PC-3 (cell line): ENCODE measurements at regions not wholly inside any gene's neighbourhood (a gene's known extent, or its start where the extent isn't known, plus 50 kb on each side); places are given as distances from the start of the nearest gene placed in this dataset.

ENCODE experiments used
- ATAC-seq: fragments of 200-7000 bp; cut with Tn5 transposase; 2 replicates; pipeline ENCODE4 v1.9.1; 2020; ENCODE audit warnings: mild to moderate bottlenecking, moderate library complexity
- BruUV-seq: library from RNA; stranded (reverse); fragments of 400-500 nt; replicated peaks from 2 replicates; lab custom pipeline; 2021; lab: Mats Ljungman, UMichigan
- CTCF ChIA-PET: fragments of 300-600 bp; sonication (Branson Sonifier 250); formaldehyde crosslinking; loops from one replicate; lab custom pipeline; 2022; ENCODE audit warnings: antibody characterized with exemption; lab: Charles Lee
- POLR2A ChIA-PET: fragments of 300-600 bp; sonication (Branson Sonifier 250); formaldehyde crosslinking; loops from one replicate; lab custom pipeline; 2022; ENCODE audit warnings: antibody characterized with exemption; ENCODE audit not compliant: unreplicated experiment; lab: Charles Lee
- DNase-seq: peaks from one replicate; pipeline ENCODE4 v3.0.0-alpha.2; 2015
- H2AFZ ChIP-seq: fragments of 300-600 bp; sonication (generic); 2 replicates; pipeline ENCODE4 v1.6.0; 2016; ENCODE audit warnings: antibody characterized with exemption, low read length
- H3F3A ChIP-seq: fragments of 300-600 bp; sonication (generic); one replicate; pipeline ENCODE4 v1.6.0; 2017; ENCODE audit warnings: antibody characterized with exemption, low read length, control low read depth, mild to moderate bottlenecking; ENCODE audit not compliant: unreplicated experiment
- H3K27ac ChIP-seq: fragments of 300-600 bp; sonication (generic); 2 replicates; pipeline ENCODE4 v1.5.1; 2016; ENCODE audit warnings: mild to moderate bottlenecking, low read length
- H3K27me3 ChIP-seq: fragments of 300-600 bp; sonication (generic); 2 replicates; pipeline ENCODE4 v1.6.1; 2016; ENCODE audit warnings: low read length, mixed read lengths
- H3K36me3 ChIP-seq: fragments of 300-600 bp; sonication (generic); 2 replicates; pipeline ENCODE4 v1.6.1; 2016; ENCODE audit warnings: low read depth, mixed run types, low read length, mixed read lengths
- H3K4me1 ChIP-seq: fragments of 300-600 bp; sonication (generic); 2 replicates; pipeline ENCODE4 v1.5.1; 2016; ENCODE audit warnings: low read length; ENCODE audit not compliant: insufficient read depth
- H3K4me2 ChIP-seq: fragments of 300-600 bp; sonication (generic); 2 replicates; pipeline ENCODE4 v1.6.0; 2016; ENCODE audit warnings: low read length
- H3K4me3 ChIP-seq: fragments of 300-600 bp; sonication (generic); 2 replicates; pipeline ENCODE4 v1.5.1; 2016; ENCODE audit warnings: mild to moderate bottlenecking, low read length, mixed read lengths
- H3K79me2 ChIP-seq: fragments of 300-600 bp; sonication (generic); 2 replicates; pipeline ENCODE4 v1.6.1; 2017; ENCODE audit warnings: low read length, mixed read lengths
- H3K9ac ChIP-seq: fragments of 300-600 bp; sonication (generic); 2 replicates; pipeline ENCODE4 v1.6.0; 2016; ENCODE audit warnings: mild to moderate bottlenecking, low read length
- H3K9me2 ChIP-seq: fragments of 300-600 bp; sonication (generic); replicated peaks from 2 replicates; pipeline ENCODE4 v1.6.1; 2016; ENCODE audit warnings: mixed run types, low read length, mixed read lengths
- H3K9me3 ChIP-seq: fragments of 300-600 bp; sonication (generic); 2 replicates; pipeline ENCODE4 v1.6.1; 2016; ENCODE audit warnings: low read length, mixed read lengths
- H4K20me1 ChIP-seq: fragments of 300-600 bp; sonication (generic); 2 replicates; pipeline ENCODE4 v1.6.1; 2016; ENCODE audit warnings: low read length, mixed read lengths
- CTCF ChIP-seq: fragments of 300-600 bp; sonication (generic); conservative IDR thresholded peaks from 2 replicates; pipeline ENCODE4 v1.5.1; 2017; ENCODE audit warnings: antibody characterized with exemption, low read depth, mild to moderate bottlenecking, low read length
- EZH2 ChIP-seq: fragments of 300-600 bp; sonication (generic); IDR thresholded peaks from one replicate; pipeline ENCODE4 v1.6.1; 2017; ENCODE audit warnings: antibody characterized with exemption, mild to moderate bottlenecking, low read length; ENCODE audit not compliant: unreplicated experiment
- EZH2phosphoT487 ChIP-seq: fragments of 300-600 bp; sonication (generic); IDR thresholded peaks from 2 replicates; pipeline ENCODE4 v1.6.1; 2018; ENCODE audit warnings: mild to moderate bottlenecking, antibody characterized with exemption, low read length, borderline replicate concordance
- intact Hi-C: fragments of 100-400 bp; cut with micrococcal nuclease; formaldehyde crosslinking; loops from 2 replicates; pipeline ENCODE4 v1.9.0; 2023

GRCh38 chr2:179344970-179345369 lies 80.3 kb upstream of the SESTD1 start:
- no peaks in the 10 kb centered on the region for H3K9me2 ChIP-seq
- DNase-seq (no peak), ATAC-seq (peak; percentile 31; the same call in 1 of the 2 replicates)
- H3F3A ChIP-seq, result no peaks in the 10 kb centered on the region
- intact Hi-C loops, result no loop called here
- TF ChIP-seq EZH2phosphoT487 (no peak), EZH2 (no peak), CTCF (no peak)
- no peaks in the 10 kb centered on the region for H4K20me1 ChIP-seq
- ChIA-PET CTCF (no interaction called here), POLR2A (interaction anchor here (0.7 kb wide), 1 partner anchor 636 kb away, joined by 5 read pairs; no protein-coding TSS in a partner anchor)
- H3K36me3 ChIP-seq, result no peaks in the 10 kb centered on the region
- no TSS peak for BruUV-seq
- no peaks in the 10 kb centered on the region for H3K9me3 ChIP-seq
- no peak overlapping the region for H3K4me3 ChIP-seq
- peaks cover 9% of the 10 kb centered on the region for H3K4me1 ChIP-seq
- H2AFZ ChIP-seq, result peak overlapping the region; percentile 84
- H3K9ac ChIP-seq, result no peak overlapping the region; the same call in 1 of the 2 replicates
- H3K27me3 ChIP-seq, result no peaks in the 10 kb centered on the region
- no peaks in the 10 kb centered on the region for H3K79me2 ChIP-seq
- H3K4me2 ChIP-seq, result no peak overlapping the region
- H3K27ac ChIP-seq, result peak overlapping the region; percentile 39; the same call in 1 of the 2 replicates

- DNase-seq (peak; percentile 15), ATAC-seq (peak; percentile 58)
- Histone ChIP-seq H3K4me2 (no peak overlapping the region), H3K9me2 (no peaks in the 10 kb centered on the region), H2AFZ (peak overlapping the region; percentile 84), H3K4me3 (no peak overlapping the region), H3K36me3 (no peaks in the 10 kb centered on the region), H3K79me2 (no peaks in the 10 kb centered on the region), H3K27me3 (no peaks in the 10 kb centered on the region), H3F3A (no peaks in the 10 kb centered on the region), H3K9ac (peak overlapping the region; percentile 6; the same call in 1 of the 2 replicates), H3K27ac (peak overlapping the region; percentile 39), H3K4me1 (peaks cover 9% of the 10 kb centered on the region), H4K20me1 (no peaks in the 10 kb centered on the region), H3K9me3 (no peaks in the 10 kb centered on the region)
- ChIA-PET CTCF (interaction anchor here (0.6 kb wide), 1 partner anchor 591 kb away, joined by 3 read pairs; no protein-coding TSS in a partner anchor), POLR2A (interaction anchor here (0.7 kb wide), 1 partner anchor 636 kb away, joined by 5 read pairs; no protein-coding TSS in a partner anchor)
- intact Hi-C loops, result no loop called here
- TF ChIP-seq CTCF (no peak), EZH2phosphoT487 (no peak), EZH2 (no peak)
- no TSS peak for BruUV-seq
These were observed 79.8 kb upstream of the SESTD1 start for GRCh38 chr2:179344280-179344964.

- intact Hi-C loops, result no loop called here
- H2AFZ ChIP-seq, result peak overlapping the region; percentile 84
- no peaks in the 10 kb centered on the region for H3K9me3 ChIP-seq
- H3K79me2 ChIP-seq, result no peaks in the 10 kb centered on the region
- no peak overlapping the region for H3K4me2 ChIP-seq
- H3F3A ChIP-seq, result no peaks in the 10 kb centered on the region
- CTCF ChIA-PET, result interaction anchor here (0.6 kb wide), 1 partner anchor 591 kb away, joined by 3 read pairs; no protein-coding TSS in a partner anchor
- ATAC-seq (no peak), DNase-seq (no peak)
- H3K4me3 ChIP-seq, result no peak overlapping the region
- 0 out of 2 replicates have a peak overlapping the region, but pooled peaks have one; percentile 6 for H3K9ac ChIP-seq
- no peaks in the 10 kb centered on the region for H4K20me1 ChIP-seq
- H3K27ac ChIP-seq, result peak overlapping the region; percentile 39; the same call in 1 of the 2 replicates
- H3K9me2 ChIP-seq, result no peaks in the 10 kb centered on the region
- H3K36me3 ChIP-seq, result no peaks in the 10 kb centered on the region
- peaks cover 9% of the 10 kb centered on the region for H3K4me1 ChIP-seq
- POLR2A ChIA-PET, result no interaction called here
- no peaks in the 10 kb centered on the region for H3K27me3 ChIP-seq
- TF ChIP-seq CTCF, result no peak
- no peak for TF ChIP-seq EZH2phosphoT487
- TF ChIP-seq EZH2, result no peak
- no TSS peak for BruUV-seq
These were observed 79.3 kb upstream of the SESTD1 start for GRCh38 chr2:179343945-179344279.
